HG03565 (cell line): ENCODE measurements at regions not wholly inside any gene's neighbourhood (a gene's known extent, or its start where the extent isn't known, plus 50 kb on each side); places are given as distances from the start of the nearest gene placed in this dataset.
"Not testable (repeated sequence)": the region's sequence is repeated elsewhere in the genome, so short reads cannot be mapped to it uniquely, and the experiment has no call there.

Experiments used
- ATAC-seq: cut with Tn5 transposase; IDR thresholded peaks from one replicate; pipeline ENCODE4 v1.9.1; 2021; ENCODE audit warnings: mild to moderate bottlenecking, moderate library complexity; ENCODE audit not compliant: unreplicated experiment

- no peak for ATAC-seq
Measured at GRCh38 chr1:76687307-76688175, 179.7 kb upstream of the ST6GALNAC5 start.

DNA sequence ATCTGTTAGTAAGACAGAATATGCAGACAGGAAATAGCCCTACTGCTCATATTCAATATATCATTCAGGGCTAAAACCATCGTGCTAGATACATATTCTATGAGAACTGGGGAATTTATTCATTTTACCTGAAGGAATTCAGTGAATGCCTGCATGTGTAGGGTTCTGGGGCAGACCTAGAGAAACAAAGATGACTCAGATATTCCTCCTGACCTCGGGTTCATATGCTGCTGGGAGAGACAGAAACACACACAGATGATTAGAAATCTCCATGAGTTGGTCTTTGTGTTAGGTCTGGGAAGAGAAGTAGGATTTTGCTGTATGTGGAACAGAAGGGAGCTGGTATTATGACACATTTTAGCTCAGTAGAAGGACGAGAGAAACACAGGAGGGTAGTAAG is 176.5 kb upstream of the ST6GALNAC5 start:
- no peak for ATAC-seq

DNA sequence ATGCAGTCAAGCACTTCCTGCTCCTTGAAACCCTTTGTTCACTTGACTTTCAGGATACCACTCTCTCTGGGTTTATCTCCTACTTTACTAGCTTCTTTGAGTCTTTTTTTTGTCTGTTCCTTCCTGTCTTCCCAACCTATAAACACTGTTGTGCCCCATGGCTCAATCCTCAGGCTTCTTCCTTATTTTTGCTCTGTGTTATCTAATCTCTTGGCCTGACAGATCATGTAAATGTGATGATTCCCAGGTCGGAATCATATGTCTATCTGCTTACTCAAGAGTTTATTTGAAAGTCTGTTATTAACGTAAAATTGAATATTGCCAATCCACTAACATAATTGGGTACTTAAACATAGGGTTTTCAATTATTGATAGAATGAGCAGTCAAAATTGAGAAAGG is 171.7 kb upstream of the ST6GALNAC5 start:
- no peak for ATAC-seq

GRCh38 chr1:76697361-76697760 is 169.9 kb upstream of the ST6GALNAC5 start:
- no peak for ATAC-seq

- not testable (repeated sequence) for ATAC-seq
Measured at GRCh38 chr1:76699646-76700045, 167.6 kb upstream of the ST6GALNAC5 start.

DNA sequence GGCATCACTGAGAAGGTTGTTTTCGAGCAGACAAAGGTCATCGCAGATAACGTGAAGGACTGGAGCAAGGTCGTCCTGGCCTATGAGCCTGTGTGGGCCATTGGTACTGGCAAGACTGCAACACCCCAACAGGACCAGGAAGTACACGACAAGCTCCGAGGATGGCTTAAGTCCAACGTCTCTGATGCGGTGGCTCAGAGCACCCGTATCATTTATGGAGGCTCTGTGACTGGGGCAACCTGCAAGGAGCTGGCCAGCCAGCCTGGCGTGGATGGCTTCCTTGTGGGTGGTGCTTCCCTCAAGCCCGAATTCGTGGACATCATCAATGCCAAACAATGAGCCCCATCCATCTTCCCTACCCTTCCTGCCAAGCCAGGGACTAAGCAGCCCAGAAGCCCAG is 167.1 kb upstream of the ST6GALNAC5 start:
- not testable (repeated sequence) for ATAC-seq

DNA sequence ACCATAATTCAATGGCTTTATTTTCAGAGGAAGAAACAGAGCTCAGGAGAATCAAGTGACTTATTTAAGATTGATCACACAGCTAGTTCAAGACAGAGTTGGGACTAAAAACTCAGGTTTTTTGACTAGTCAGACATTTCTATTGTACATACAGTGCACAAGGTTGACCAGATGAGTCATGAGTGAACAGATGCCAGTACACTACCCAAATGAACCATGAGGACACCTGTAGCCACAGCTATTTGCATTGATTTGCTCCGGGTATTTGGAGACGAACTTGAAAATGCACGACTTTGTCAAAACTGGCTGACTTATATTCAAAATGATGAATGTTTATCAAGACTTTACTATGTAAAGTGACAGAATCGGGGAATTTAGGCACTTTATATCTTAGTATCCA is 161.7 kb upstream of the ST6GALNAC5 start:
- ATAC-seq = no peak

DNA sequence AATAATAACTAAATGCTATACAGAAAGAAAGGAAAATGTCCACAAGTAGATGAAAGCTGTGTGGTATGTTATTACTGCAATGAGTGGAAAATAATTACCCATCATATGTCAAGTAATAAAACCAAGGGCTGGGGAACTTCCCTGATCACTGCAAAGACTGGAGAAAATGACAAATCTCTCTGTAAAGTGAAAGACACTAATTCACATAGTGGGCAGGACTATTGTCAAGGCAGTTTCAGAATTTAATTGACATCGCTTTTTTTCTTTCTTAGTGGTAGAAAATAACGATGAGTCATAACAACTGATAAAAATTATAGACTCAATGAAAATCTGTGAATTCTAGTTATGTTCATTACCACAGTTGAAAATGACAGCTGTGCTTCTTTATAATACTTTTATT is 153.7 kb upstream of the ST6GALNAC5 start:
- peak; percentile 65 for ATAC-seq

GRCh38 chr1:76715474-76715873 is 151.8 kb upstream of the ST6GALNAC5 start:
- ATAC-seq = no peak

DNA sequence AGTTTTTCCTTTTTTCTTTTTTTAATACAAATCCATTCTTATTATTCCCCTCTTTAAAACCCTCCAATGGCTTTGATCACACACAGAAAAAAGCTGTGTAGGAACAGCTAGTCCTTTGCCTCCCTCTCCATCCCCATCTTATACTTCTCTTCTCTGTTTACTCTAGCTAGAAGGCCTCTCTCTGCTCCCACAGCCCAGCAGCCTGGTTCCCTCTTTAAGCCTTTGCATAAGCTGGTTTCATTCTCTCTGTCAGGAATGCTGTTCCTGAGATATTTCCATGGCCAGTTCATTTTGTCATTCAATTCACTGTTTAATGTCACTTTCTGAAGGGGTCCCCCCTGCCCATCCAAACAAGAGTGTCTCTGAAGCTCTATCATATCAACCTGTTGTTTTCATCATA is 143.3 kb upstream of the ST6GALNAC5 start:
- no peak for ATAC-seq

DNA sequence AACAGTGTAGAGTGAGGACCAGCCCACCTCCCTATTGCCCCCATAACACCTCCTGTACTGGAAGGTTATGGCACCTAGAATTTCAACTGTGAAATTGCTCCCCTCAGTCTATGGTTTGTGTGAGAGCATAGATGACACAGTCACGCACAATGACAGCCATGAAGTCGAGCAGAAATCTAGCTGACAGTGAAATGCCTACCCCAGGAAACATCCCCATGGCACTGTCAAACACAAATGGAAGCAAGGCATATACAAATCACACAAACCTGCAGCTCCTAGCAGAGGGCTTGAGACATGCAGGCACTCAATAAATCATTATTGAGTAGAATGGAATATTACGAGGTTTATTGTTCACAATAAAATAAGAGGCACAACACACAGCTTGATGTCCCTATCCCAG is 142.5 kb upstream of the ST6GALNAC5 start:
- ATAC-seq = no peak

DNA sequence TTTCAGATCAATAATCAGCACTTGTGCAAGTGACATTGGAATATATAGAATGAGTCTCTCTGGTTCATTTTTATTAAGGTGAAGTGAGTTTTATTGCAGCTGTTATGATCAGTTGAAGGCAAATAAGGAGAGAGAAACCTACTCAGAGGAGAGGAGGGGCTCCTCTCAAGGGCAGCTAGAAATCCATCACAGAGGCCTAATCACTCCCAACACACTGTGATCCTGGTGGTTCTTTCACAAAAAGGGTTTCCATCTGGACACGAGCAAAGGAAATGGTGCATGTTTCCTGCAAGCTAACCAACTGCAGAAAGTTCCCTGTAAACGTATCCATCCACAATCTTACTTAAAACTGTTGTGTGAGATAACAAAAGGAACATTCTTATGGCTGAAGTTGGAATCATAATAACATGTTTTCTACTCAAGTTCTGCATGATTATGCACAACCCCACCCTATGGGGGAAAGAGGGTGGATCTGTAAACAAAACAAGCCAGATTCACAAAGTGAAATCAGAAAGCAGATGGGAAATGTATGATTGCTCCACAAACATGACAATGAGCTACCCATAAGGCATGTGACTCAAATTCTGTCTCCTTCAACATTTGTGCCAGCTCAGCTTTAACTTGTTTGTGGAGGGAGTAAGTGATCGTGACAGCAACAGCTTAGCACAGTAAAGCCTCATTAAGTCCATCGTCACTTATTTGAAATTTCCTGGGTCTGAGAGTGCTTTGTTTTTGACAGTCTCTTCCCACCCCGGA is 141.2 kb upstream of the ST6GALNAC5 start:
- ATAC-seq = no peak

DNA sequence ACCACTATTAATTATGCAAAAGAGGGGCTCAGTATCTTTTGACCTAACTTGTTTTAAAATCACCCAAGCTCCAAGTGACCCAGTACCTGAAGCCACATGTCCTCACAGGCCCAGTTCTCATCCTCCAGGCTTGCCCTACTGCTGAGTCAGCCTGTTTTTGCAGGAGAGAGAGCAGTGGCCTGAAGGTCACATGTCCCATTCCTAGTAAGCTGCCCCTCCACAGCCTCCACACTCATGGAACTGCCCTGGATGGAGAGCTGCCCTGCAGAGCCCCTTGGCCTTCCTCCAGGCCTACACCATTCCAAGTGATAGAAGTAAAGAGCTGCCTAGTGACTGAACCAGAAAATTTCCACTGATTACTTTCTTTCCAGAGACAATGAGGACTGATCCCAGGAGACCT is 139.8 kb upstream of the ST6GALNAC5 start:
- ATAC-seq = no peak

- no peak for ATAC-seq
Measured at GRCh38 chr1:76729142-76729541, 138.1 kb upstream of the ST6GALNAC5 start.

DNA sequence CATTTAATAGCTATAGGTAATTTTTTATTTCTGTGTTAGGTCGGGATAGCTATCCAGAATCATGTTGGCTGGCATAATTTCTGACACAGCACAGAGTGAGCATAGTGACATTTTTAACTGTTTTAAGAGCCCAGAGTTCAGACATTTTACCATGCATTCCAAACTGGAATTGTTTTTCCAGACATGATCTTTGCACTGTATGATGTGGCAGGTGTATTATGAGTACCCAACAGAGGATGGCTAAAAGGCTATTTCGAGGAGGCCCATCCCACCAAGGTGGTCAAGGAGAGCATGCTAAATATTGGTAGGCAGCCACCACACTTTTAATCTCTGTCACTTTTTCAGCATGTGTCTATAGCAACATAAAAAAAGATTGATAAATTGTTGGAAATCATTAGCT is 137.3 kb upstream of the ST6GALNAC5 start:
- ATAC-seq = no peak

GRCh38 chr1:76738355-76738754 is 128.9 kb upstream of the ST6GALNAC5 start:
- ATAC-seq = not testable (repeated sequence)

- not testable (repeated sequence) for ATAC-seq
Measured at GRCh38 chr1:76740956-76741355, 126.3 kb upstream of the ST6GALNAC5 start.

DNA sequence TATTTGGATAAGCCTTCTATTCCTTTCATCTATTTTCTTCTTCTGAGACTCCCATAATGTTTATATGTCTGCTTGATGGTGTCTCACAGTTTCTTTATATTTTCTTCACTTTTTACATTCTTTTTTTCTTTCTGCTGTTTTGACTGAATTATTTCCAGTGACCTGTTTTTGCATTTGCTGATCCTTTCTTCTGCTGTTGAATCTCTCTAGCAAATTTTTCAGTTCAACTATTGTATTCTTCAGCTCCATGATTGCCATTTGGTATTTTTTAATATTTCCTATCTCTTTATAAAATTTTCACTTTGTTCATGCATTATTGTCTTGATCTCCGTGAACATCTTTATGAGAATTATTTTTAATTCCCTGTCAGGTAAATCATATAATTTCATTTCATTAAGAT is 122.3 kb upstream of the ST6GALNAC5 start:
- ATAC-seq = no peak

GRCh38 chr1:76746206-76746605 is 121.1 kb upstream of the ST6GALNAC5 start:
- no peak for ATAC-seq

GRCh38 chr1:76754730-76755129 is 112.5 kb upstream of the ST6GALNAC5 start:
- no peak for ATAC-seq

DNA sequence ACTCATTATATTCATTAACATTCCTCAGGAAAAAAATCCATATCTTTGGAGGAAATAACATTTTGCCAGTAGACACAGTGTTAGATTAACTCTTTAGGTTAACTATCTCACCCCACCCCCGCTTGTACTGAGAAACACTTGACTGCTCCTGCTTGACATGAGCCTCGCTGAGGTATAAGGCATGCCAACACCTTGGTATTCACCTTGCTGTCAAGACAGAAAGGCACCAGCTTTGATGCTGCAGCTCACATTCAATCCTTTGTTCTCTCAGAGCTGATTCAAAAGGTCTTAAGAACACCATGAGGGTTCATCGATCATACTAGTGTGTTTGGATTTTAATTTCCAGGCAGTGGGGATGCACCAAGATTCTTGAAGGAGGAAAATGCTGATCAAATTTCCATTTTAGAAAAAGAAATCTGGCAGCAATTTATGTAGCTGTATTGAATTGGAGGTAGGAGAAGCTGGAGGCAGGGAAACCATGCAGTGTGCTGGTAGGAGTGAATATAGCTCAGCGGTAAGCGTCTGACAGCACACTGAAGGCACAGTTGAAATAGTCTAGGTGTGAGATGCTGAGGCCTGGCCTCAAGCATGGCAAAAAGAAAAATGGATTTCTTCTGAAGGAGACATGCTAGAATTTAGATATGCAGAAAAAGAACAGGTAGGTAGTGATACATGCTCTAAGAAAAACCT is 108.0 kb upstream of the ST6GALNAC5 start:
- no peak for ATAC-seq

DNA sequence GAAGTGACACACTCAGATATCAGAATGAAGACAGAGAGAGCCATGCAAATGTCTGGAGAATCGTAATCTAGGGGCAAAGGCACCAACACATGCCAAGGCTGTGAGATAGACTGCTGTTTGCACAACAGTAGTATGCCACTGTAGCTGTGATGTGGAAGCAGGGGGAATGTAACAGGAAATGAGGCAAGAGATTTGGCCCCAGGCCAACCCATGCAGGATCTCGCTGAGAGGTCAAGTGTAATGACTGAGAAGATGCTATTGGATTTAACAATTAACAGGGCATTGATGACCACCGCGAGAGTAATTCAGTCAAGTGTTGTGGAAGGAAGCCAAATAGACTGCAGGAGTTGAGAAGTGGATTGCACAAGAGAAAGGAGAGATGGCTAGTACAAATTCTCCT is 107.3 kb upstream of the ST6GALNAC5 start:
- no peak for ATAC-seq
